GM21526 (cell line): ENCODE measurements at regions not wholly inside any gene's neighbourhood (a gene's known extent, or its start where the extent isn't known, plus 50 kb on each side); places are given as distances from the start of the nearest gene placed in this dataset.

Source experiments
- ATAC-seq: cut with Tn5 transposase; IDR thresholded peaks from one replicate; pipeline ENCODE4 v1.9.1; 2021; ENCODE audit warnings: moderate library complexity; ENCODE audit not compliant: unreplicated experiment, low FRiP score

DNA sequence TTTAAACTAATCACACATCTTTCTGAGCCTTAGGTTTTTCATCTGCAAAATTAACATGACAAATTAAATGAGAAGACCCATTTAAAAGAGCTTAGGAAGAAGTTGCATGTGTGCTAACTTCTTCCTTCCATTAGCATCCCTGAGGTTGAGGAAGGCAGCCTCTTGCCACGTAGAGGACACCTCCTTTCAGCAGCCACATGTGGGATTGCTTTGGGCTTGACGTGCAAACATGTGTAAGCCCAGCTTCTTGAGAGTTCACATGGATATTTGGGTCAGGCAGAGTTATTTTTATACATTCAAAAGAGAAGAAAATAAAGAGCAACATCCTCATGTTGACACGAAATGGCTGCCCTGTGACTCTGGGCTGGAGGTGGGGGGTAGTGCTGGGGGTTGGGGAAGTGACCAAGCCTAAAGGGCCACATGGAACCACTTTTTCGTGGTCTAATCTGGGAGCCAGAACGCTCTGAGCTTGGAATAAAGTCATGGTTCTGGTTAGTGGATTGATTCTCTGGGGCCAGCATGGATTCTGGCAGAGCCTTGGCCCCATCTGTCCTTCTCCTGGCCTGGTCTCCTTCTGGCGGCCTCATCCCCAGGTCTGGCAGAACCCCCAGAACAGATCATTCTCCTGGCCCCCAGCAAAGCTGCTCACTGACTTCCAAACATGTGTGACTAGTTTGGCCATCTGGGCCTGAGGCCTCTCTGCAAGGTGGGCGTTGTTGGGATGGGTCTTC lies 137.1 kb upstream of the USP24 start:
- no peak for ATAC-seq

- ATAC-seq, result no peak
Observed at GRCh38 chr1:55348356-55348755, 133.2 kb upstream of the USP24 start.

GRCh38 chr1:55347866-55348265 lies 132.7 kb upstream of the USP24 start:
- ATAC-seq, result no peak

GRCh38 chr1:55347041-55347440 lies 131.9 kb upstream of the USP24 start:
- no peak for ATAC-seq

DNA sequence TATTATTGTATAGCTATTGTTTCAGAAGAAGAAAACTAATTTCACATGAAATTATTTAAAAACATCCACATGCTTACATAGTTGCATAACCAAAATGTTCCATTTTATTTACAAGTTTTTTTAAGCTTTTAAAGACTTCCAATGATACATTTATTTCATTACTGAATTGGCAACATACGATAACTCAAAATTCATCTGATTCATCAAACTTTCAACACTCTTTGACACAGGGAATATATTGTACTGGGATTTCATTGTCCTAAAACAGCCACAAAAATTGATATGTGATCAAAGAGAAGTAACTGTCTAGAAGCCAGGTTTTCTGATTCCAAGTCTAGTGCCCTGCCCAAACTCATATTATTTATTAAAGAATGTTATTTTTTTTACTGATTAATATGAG lies 131.4 kb upstream of the USP24 start:
- no peak for ATAC-seq

DNA sequence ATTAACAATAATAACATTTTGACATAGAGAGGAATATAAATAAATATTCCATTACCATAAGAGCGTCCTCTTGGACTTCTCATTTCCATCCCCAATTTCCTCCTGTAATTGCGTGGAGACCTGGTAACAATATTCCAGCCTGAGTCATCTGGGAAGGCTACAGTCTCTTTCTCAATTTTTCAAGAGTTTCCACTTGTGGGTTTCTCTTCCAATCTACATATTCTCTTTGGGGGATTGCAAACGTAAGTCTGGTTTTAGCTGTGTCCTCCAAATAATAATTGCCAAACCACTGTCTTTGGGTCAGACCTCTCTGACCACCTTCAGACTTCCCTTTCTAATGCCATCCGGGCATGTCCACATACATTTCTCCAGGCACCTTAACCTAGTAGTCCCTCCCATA lies 124.5 kb upstream of the USP24 start:
- ATAC-seq, result no peak

GRCh38 chr1:55338448-55338820 lies 123.3 kb upstream of the USP24 start:
- peak; percentile 4 for ATAC-seq

DNA sequence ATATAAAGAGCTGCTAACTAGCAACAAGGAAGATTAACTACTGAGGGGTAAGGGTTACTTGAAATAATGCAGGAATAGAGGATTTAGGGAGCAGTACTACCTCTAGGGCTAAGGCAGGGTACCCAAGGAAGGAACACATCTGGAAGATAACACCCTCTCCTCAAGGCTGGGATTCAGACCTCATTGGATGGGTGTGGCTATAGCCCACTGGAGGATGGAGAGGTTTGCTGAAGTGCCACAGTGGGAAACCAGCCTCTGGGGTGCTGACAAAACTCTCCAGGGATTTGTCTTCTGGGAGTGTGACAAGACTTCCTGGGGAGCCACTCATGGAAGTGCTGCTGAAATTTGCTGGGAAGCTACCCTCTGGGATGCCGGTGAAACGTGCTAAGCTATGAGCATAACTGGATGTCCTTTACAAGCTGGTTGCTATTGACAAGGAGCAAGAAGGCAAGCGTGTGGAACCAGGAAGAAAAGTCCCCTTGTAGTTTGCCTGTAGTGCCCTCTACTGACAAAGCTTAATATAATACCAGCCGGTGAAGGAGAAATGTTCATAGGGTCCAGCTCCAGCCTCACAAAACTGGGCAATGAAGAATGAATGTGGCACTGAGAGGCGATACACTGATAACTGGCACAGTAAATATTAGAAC lies 122.8 kb upstream of the USP24 start:
- ATAC-seq, result peak; percentile 76

DNA sequence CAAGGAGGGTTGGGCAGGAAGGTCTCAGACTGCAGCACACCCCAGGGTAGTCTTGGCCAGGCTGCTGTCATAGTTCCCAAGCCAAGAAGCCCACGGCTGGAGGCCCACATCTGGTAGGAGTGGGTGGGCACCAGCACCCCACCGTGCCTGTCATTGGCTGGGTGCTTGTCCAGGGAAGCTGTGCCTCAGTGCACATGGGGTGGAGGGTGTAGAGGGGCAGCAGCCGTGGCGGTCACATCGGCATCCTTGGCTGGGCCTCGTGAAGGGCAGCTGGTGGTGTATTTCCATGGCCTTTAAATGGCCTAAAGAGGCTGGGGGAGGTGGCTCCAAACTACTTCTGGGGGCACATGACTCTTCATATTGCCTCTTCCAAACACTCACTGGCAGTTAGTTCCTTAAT lies 119.6 kb upstream of the USP24 start:
- no peak for ATAC-seq

GRCh38 chr1:55334160-55334559 lies 119.0 kb upstream of the USP24 start:
- no peak for ATAC-seq

DNA sequence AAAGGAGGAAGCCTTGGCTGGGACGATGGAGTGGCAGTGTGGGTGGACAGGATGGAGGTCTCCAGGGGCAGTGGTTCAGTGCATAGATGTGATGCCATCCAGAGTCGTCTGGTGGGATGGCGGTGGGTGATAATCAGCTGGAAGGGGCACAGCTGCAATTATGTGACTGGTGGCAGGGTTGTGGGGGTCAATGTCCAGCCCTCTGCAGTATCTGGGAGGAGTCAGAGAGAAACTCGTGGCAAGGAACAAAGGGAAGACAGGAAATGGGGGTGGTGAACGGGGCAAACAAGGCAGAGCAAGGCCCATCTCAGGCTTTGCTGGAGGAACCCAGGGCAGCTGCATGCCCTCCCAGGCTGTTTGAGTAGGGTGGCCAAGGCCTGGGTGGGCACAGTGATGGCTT lies 118.3 kb upstream of the USP24 start:
- ATAC-seq, result no peak

- ATAC-seq, result no peak
Observed at GRCh38 chr1:55331351-55331750, 116.2 kb upstream of the USP24 start.

GRCh38 chr1:55329808-55330432 lies 114.8 kb upstream of the USP24 start:
- no peak for ATAC-seq

GRCh38 chr1:55329091-55329490 lies 113.9 kb upstream of the USP24 start:
- ATAC-seq, result no peak

DNA sequence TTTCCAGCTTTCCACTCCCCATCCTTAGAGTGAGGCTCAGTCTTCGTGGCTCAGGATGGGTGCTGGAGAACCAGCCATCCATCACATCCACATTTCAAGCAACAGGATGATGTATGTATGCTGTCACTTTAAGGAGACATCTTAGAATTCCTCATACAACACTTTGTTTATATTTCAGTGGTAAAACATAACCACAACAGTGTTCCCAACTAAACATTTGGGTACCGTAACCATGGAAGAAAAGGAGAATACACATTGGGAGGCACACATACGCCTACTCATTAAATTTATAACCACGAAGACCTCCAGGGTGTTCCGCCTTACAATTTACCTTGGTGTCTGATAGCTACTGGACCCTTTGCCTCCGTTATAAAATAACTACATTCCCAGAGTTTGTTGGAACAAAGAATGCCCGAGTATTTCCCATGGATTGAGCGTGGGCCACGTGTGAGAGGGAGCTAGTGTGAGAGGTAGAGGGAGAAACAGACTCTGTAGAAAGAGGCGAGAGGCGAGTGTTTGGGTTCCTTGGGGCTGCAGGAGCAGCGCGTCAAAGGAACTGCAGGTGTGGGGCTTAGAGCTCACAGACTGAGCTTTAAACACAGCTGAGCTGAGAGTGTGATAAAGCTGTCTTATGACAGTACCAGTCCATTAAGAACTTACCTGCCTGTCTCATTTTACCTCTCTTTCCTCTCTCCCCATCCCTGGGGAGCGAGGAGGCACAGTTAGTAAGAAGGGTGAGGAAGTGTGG lies 111.5 kb upstream of the USP24 start:
- no peak for ATAC-seq

DNA sequence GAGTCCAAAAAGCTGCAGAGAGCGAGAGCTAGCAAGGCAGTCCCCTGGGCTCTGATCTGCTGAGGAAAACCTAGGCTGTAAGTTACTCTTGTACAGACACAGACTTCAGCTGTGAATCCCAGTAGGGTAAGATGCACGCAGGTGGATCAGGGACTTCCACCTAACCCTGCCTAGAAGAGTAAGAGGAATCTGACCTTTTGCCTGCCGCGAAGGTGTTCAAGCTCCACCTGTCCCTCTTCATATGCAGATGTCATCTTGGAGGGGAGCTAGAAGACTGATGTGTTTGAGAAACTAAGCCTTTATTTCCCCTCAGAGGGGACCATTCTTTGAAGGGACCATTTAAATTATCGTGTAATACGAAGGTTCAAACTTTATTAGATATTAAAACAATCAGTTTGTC lies 108.6 kb upstream of the USP24 start:
- no peak for ATAC-seq

DNA sequence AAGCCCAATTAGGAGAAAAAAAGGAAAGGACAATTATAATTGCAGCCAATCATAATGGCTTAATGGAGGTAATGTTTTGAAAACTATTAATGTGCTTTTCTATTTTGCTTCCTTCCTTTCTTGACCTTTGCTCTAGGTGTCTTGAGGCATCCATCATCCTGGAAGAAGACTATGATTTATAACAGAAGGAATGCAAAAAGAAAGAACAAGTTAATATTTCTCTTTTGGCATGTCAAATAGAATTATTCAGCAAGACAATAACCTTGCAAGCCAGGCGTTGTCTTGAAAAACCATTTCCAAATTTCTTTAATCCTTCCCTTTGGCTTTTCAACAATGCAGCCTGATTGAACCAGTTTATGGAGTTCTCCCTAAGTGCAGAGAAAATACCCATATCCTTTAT lies 107.7 kb upstream of the USP24 start:
- ATAC-seq, result no peak

DNA sequence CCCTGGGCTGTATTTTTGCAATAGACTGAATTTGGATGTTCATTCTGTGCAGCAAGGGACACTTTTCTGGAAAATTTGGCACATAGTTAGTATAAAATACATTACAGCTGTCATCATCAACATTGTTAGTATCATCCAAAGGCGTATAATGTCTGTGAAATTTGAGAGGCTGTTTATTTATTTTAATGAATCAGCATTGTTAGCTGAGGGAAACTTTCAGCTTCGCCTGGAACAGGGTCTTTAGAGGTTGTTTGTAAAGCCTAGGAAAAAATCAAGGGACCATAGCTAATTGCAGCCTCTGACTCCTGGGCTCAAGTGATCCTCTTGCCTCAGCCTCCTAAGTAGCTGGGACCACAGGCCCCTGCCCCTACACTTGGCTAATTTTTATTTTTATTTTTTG lies 106.8 kb upstream of the USP24 start:
- no peak for ATAC-seq

GRCh38 chr1:55320891-55321290 lies 105.7 kb upstream of the USP24 start:
- ATAC-seq, result no peak

- no peak for ATAC-seq
Observed at GRCh38 chr1:55318116-55318817, 103.1 kb upstream of the USP24 start.

DNA sequence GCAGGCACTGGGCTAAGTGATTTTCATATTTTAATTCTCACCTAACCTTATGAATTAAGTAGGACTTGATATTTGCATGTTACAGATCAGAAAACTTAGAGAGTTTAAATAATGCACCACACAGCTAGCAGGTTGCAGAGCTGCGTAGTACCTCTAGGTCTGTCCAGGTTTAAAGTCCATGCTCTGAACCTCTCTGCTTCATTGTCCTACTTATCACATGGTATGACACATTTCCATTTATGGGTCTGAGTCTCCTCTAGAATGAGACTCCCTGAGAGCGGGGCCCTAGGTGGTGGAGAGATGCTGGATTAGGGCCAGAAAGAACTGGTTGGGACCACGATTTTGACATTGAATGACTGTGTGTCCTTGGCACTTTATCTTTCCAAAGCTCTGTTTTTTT lies 102.5 kb upstream of the USP24 start:
- no peak for ATAC-seq
